ENCODE measurements at regions not wholly inside any gene's neighbourhood (a gene's known extent, or its start where the extent isn't known, plus 50 kb on each side); places are given as distances from the start of the nearest gene placed in this dataset.

- H2AFZ ChIP-seq (ENCODE audit: low read depth): no peak overlapping the region
- no peaks in the 10 kb centered on the region for H3K36me3 ChIP-seq (replicated peaks in 1 of 2; ENCODE audit: control insufficient read depth in 1 of 2, insufficient read depth in 2 of 2, low read length in 1 of 2)
- no peaks in the 10 kb centered on the region; a peak in 1 of 4 replicates for H3K4me1 ChIP-seq (ENCODE audit: control insufficient read depth in 1 of 2, insufficient read depth in 2 of 2, low read depth in 1 of 2, low read length in 1 of 2)
- no peaks in the 10 kb centered on the region for H3K9me3 ChIP-seq
- H3K27me3 ChIP-seq (ENCODE audit: insufficient read depth): no peaks in the 10 kb centered on the region
- H3K4me2 ChIP-seq: no peak overlapping the region
- no peak overlapping the region for H3K4me3 ChIP-seq (ENCODE audit: low read depth in 2 of 2, low read length in 1 of 2)
- CTCF ChIA-PET: interaction anchor here (0.8 to 1.0 kb wide), 2 partner anchors 10 to 31 kb away, joined by 3 read pairs; no protein-coding TSS in a partner anchor
- no peak for DNase-seq
- POLR2A ChIA-PET: no interaction called here
- no peaks in the 10 kb centered on the region for H3K9me2 ChIP-seq
- H3K27ac ChIP-seq (ENCODE audit: low read depth in 2 of 2, low read length in 1 of 2): no peak overlapping the region
- no peak overlapping the region for H3K9ac ChIP-seq
- H3F3A ChIP-seq (replicated peaks; ENCODE audit: insufficient read depth): no peaks in the 10 kb centered on the region
- 15% methylated on average over 2 of the region's 2 CpGs for WGBS (ENCODE audit: low lambda C conversion rate)
- no peaks in the 10 kb centered on the region for H4K20me1 ChIP-seq (ENCODE audit: insufficient read depth)
- H3K79me2 ChIP-seq (ENCODE audit: insufficient read depth): no peaks in the 10 kb centered on the region
- no peak for TF ChIP-seq EP300 (IDR thresholded peaks at IDR 0.05; ENCODE audit: borderline replicate concordance in 1 of 2, low read depth in 1 of 2, low read length in 1 of 2)
- no peak for TF ChIP-seq PBX3 (IDR thresholded peaks at IDR 0.05)
- TF ChIP-seq FOXJ3 (CRISPR knock-in tag; IDR thresholded peaks at IDR 0.05): no peak
Observed at GRCh38 chr10:121240556-121240955, 357.7 kb downstream of the FGFR2 start.

- H2AFZ ChIP-seq (ENCODE audit: low read depth): no peak overlapping the region
- H3K4me3 ChIP-seq (ENCODE audit: low read depth in 2 of 2, low read length in 1 of 2): no peak overlapping the region
- no peaks in the 10 kb centered on the region for H4K20me1 ChIP-seq (ENCODE audit: insufficient read depth)
- CTCF ChIA-PET: interaction anchor here (0.8 to 1.0 kb wide), 2 partner anchors 9 to 30 kb away, joined by 3 read pairs; no protein-coding TSS in a partner anchor
- TF ChIP-seq NRF1 (IDR thresholded peaks at IDR 0.05; ENCODE audit: low read depth, low read length) (no peak), MXI1 (IDR thresholded peaks at IDR 0.05; ENCODE audit: low read depth, low read length) (no peak), TAF1 (IDR thresholded peaks at IDR 0.05; ENCODE audit: borderline replicate concordance, low read depth, low read length) (no peak), RFX5 (IDR thresholded peaks at IDR 0.05; ENCODE audit: low read length) (no peak), MEF2A (IDR thresholded peaks at IDR 0.05; ENCODE audit: borderline replicate concordance, low read depth) (no peak), CHD2 (IDR thresholded peaks at IDR 0.05; ENCODE audit: low read length, partially characterized antibody) (no peak), CTCF (IDR thresholded peaks at IDR 0.05) (no peak), JUND (IDR thresholded peaks at IDR 0.05) (no peak), EZH2phosphoT487 (IDR thresholded peaks at IDR 0.05; ENCODE audit: borderline replicate concordance, low read depth) (no peak), YY1 (IDR thresholded peaks at IDR 0.05; ENCODE audit: low read depth) (no peak), ELF1 (IDR thresholded peaks at IDR 0.05) (no peak), REST (IDR thresholded peaks at IDR 0.05; ENCODE audit: low read depth, low read length) (no peak), SMC3 (IDR thresholded peaks at IDR 0.05; ENCODE audit: low read depth, low read length) (no peak), RCOR1 (IDR thresholded peaks at IDR 0.05; ENCODE audit: low read length) (no peak), TCF12 (IDR thresholded peaks at IDR 0.05) (no peak), USF1 (IDR thresholded peaks at IDR 0.05; ENCODE audit: borderline replicate concordance, low read depth) (no peak), GABPA (IDR thresholded peaks at IDR 0.05; ENCODE audit: low read depth) (no peak)
- WGBS (ENCODE audit: low lambda C conversion rate): 51% methylated on average over 7 of the region's 7 CpGs
- H3K79me2 ChIP-seq (ENCODE audit: insufficient read depth): no peaks in the 10 kb centered on the region
- H3K27me3 ChIP-seq (ENCODE audit: insufficient read depth): no peaks in the 10 kb centered on the region
- H3K9me2 ChIP-seq: no peaks in the 10 kb centered on the region
- no peak overlapping the region for H3K27ac ChIP-seq (ENCODE audit: low read depth in 2 of 2, low read length in 1 of 2)
- no peak overlapping the region for H3K4me2 ChIP-seq
- no peak overlapping the region for H3K9ac ChIP-seq
- no peaks in the 10 kb centered on the region; a peak in 1 of 4 replicates for H3K4me1 ChIP-seq (ENCODE audit: control insufficient read depth in 1 of 2, insufficient read depth in 2 of 2, low read depth in 1 of 2, low read length in 1 of 2)
- H3K9me3 ChIP-seq: no peaks in the 10 kb centered on the region
- no peaks in the 10 kb centered on the region for H3F3A ChIP-seq (replicated peaks; ENCODE audit: insufficient read depth)
- DNase-seq: no peak
- H3K36me3 ChIP-seq (replicated peaks in 1 of 2; ENCODE audit: control insufficient read depth in 1 of 2, insufficient read depth in 2 of 2, low read length in 1 of 2): no peaks in the 10 kb centered on the region
- POLR2A ChIA-PET: no interaction called here
Observed at GRCh38 chr10:121241337-121241736, 356.9 kb downstream of the FGFR2 start.

Data from SK-N-SH (cell line).